Trophoblast cell (in vitro differentiated cells and primary cell): ENCODE measurements at regions not wholly inside any gene's neighbourhood (a gene's known extent, or its start where the extent isn't known, plus 50 kb on each side); places are given as distances from the start of the nearest gene placed in this dataset.

Experiments used
- DNase-seq, 2 donors: peaks; one replicate each; pipeline ENCODE4 v3.0.0-alpha.2; 2016
- H2AFZ ChIP-seq: 2 replicates; pipeline ENCODE4 v1.6.1; 2013; ENCODE audit warnings: low read length, moderate library complexity, mild to moderate bottlenecking; ENCODE audit not compliant: insufficient read depth, poor library complexity
- H2AK5ac ChIP-seq: 2 replicates; pipeline ENCODE4 v1.6.1; 2013; ENCODE audit warnings: mild to moderate bottlenecking, low read length
- H2BK120ac ChIP-seq: 2 replicates; pipeline ENCODE4 v1.6.1; 2013; ENCODE audit warnings: low read length, mild to moderate bottlenecking, moderate library complexity; ENCODE audit not compliant: insufficient read depth, poor library complexity
- H2BK12ac ChIP-seq: 2 replicates; pipeline ENCODE4 v1.6.1; 2013; ENCODE audit warnings: mild to moderate bottlenecking, low read length, moderate library complexity
- H2BK5ac ChIP-seq: 2 replicates; pipeline ENCODE4 v1.6.1; 2013; ENCODE audit warnings: low read length, low read depth, moderate library complexity, mild to moderate bottlenecking; ENCODE audit not compliant: poor library complexity
- H3K14ac ChIP-seq: 2 replicates; pipeline ENCODE4 v1.6.1; 2013; ENCODE audit warnings: mild to moderate bottlenecking, low read length
- H3K18ac ChIP-seq: 2 replicates; pipeline ENCODE4 v1.6.1; 2013; ENCODE audit warnings: mild to moderate bottlenecking, low read length
- H3K23ac ChIP-seq: 2 replicates; pipeline ENCODE4 v1.6.1; 2013; ENCODE audit warnings: low read length
- H3K27ac ChIP-seq: 2 replicates; pipeline ENCODE4 v1.5.1; 2013; ENCODE audit warnings: low read depth, mild to moderate bottlenecking, inconsistent platforms, low read length, moderate library complexity
- H3K27me3 ChIP-seq: 2 replicates; pipeline ENCODE4 v1.6.1; 2013; ENCODE audit warnings: inconsistent platforms, mild to moderate bottlenecking, low read length, moderate library complexity; ENCODE audit not compliant: insufficient read depth
- H3K36me3 ChIP-seq, 2 experiments: 1 replicate in 1 of 2; 2 replicates in 1 of 2; pipeline ENCODE4 v1.6.1; 2013; ENCODE audit warnings: low read length in 2 of 2, mild to moderate bottlenecking in 2 of 2, moderate library complexity in 1 of 2; ENCODE audit not compliant: insufficient read depth in 2 of 2, control insufficient read depth in 1 of 2
- H3K4ac ChIP-seq: 2 replicates; pipeline ENCODE4 v1.6.1; 2013; ENCODE audit warnings: low read depth, mild to moderate bottlenecking, low read length, moderate library complexity
- H3K4me1 ChIP-seq, 2 experiments: 1 replicate in 1 of 2; 2 replicates in 1 of 2; pipeline ENCODE4 v1.6.1; 2013; ENCODE audit warnings: low read length in 2 of 2, mild to moderate bottlenecking in 2 of 2, moderate library complexity in 1 of 2; ENCODE audit not compliant: insufficient read depth in 2 of 2, control insufficient read depth in 1 of 2
- H3K4me2 ChIP-seq: 2 replicates; pipeline ENCODE4 v1.6.1; 2013; ENCODE audit warnings: inconsistent platforms, mild to moderate bottlenecking, low read length, moderate library complexity
- H3K4me3 ChIP-seq: 2 replicates; pipeline ENCODE4 v1.5.1; 2013; ENCODE audit warnings: mild to moderate bottlenecking, low read depth, low read length, inconsistent platforms
- H3K79me1 ChIP-seq: one replicate; pipeline ENCODE4 v1.6.1; 2013; ENCODE audit warnings: low read length
- H3K79me2 ChIP-seq: 2 replicates; pipeline ENCODE4 v1.6.1; 2013; ENCODE audit warnings: low read length, mild to moderate bottlenecking; ENCODE audit not compliant: control insufficient read depth, insufficient read depth, poor library complexity
- H3K9ac ChIP-seq: 2 replicates; pipeline ENCODE4 v1.6.1; 2013; ENCODE audit warnings: mild to moderate bottlenecking, low read length
- H3K9me3 ChIP-seq: 2 replicates; pipeline ENCODE4 v1.6.1; 2013; ENCODE audit warnings: low read depth, mild to moderate bottlenecking, control low read depth, inconsistent platforms, low read length; ENCODE audit not compliant: insufficient read depth
- H4K12ac ChIP-seq: 2 replicates; pipeline ENCODE4 v1.6.1; 2013; ENCODE audit warnings: low read depth, mild to moderate bottlenecking, low read length, moderate library complexity
- H4K8ac ChIP-seq: 2 replicates; pipeline ENCODE4 v1.6.1; 2013; ENCODE audit warnings: low read depth, mild to moderate bottlenecking, low read length, moderate library complexity
- H4K91ac ChIP-seq: one replicate; pipeline ENCODE4 v1.6.1; 2013; ENCODE audit warnings: low read depth, mild to moderate bottlenecking, low read length, moderate library complexity
- WGBS: extraction: QIAGEN DNeasy Blood & Tissue Kit; methylation state at CpG from one replicate; pipeline ENCODE4 v1.1.7; 2013; ENCODE audit warnings: missing lambda C conversion rate; ENCODE audit not compliant: insufficient read length, insufficient coverage; ENCODE audit errors: extremely low coverage; 5-methylcytosine and 5-hydroxymethylcytosine counted together

DNA sequence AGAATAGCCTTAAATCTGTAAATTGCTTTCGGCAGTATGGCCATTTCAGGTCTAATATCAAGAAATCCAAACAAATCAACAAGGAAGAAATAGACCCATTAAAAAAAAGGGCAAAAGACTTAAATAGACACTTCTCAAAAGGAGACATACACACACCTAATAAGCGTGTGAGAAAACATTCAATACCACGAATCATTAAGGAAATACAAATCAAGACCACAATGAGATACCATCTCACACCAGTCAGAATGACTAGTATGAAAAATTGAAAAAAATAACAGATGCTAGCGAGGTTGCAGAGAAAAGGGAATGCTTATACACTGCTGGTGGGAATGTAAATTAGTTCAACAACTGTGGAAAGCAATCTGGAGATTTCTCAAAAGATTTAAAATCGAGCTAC is 243.2 kb downstream of the DSEL start:
- H3K23ac ChIP-seq: no peak overlapping the region
- H3K79me2 ChIP-seq: no peaks in the 10 kb centered on the region
- no peak overlapping the region for H3K4me2 ChIP-seq
- H3K36me3 ChIP-seq: no peaks in the 10 kb centered on the region
- H3K4me3 ChIP-seq: no peak overlapping the region
- H2BK12ac ChIP-seq: no peak overlapping the region
- no peak overlapping the region for H2AFZ ChIP-seq
- no peaks in the 10 kb centered on the region for H3K4me1 ChIP-seq
- WGBS: no CpG with 5 or more reads among the region's 5 CpGs
- no peak overlapping the region for H4K12ac ChIP-seq
- H2BK5ac ChIP-seq: no peak overlapping the region
- H4K8ac ChIP-seq: no peak overlapping the region
- H3K9me3 ChIP-seq: no peaks in the 10 kb centered on the region
- H3K27me3 ChIP-seq: no peaks in the 10 kb centered on the region
- DNase-seq: no peak
- H2BK120ac ChIP-seq: no peak overlapping the region
- H3K79me1 ChIP-seq: no peaks in the 10 kb centered on the region
- no peak overlapping the region for H2AK5ac ChIP-seq
- H4K91ac ChIP-seq: no peak overlapping the region
- H3K4ac ChIP-seq: no peak overlapping the region
- H3K9ac ChIP-seq: no peak overlapping the region
- H3K14ac ChIP-seq: no peak overlapping the region
- no peak overlapping the region for H3K27ac ChIP-seq
- no peak overlapping the region for H3K18ac ChIP-seq

DNA sequence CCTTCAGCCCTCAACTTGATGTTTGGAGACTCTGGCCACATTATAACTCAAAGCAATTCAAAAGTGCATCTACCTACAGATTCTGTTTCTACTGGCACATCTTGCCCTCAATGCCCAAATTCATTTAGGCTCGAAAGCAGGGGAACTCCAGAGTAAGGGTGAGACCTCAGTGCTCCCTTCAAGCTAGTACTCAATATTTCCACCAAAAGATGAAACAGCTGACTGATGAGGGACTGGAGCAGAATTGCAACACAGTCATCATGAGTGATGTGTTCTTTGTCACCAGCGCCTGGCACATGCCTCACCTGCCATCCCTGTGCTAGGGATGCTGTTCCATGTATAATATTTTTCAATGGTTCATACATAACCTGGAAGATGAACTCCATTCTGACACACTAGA is 247.3 kb downstream of the DSEL start:
- no peak overlapping the region for H3K27ac ChIP-seq
- no peaks in the 10 kb centered on the region for H3K79me2 ChIP-seq
- no peak overlapping the region for H2BK12ac ChIP-seq
- H3K36me3 ChIP-seq: no peaks in the 10 kb centered on the region
- H3K79me1 ChIP-seq: no peaks in the 10 kb centered on the region
- H3K14ac ChIP-seq: no peak overlapping the region
- H2BK5ac ChIP-seq: no peak overlapping the region
- H2BK120ac ChIP-seq: no peak overlapping the region
- no peak overlapping the region for H2AFZ ChIP-seq
- DNase-seq: no peak
- H3K9me3 ChIP-seq: no peaks in the 10 kb centered on the region
- H3K27me3 ChIP-seq: no peaks in the 10 kb centered on the region
- H3K4ac ChIP-seq: no peak overlapping the region
- no peak overlapping the region for H3K9ac ChIP-seq
- no peak overlapping the region for H3K23ac ChIP-seq
- H2AK5ac ChIP-seq: no peak overlapping the region
- H3K4me3 ChIP-seq: no peak overlapping the region
- no peak overlapping the region for H3K4me2 ChIP-seq
- no peak overlapping the region for H4K8ac ChIP-seq
- H4K12ac ChIP-seq: no peak overlapping the region
- no peaks in the 10 kb centered on the region for H3K4me1 ChIP-seq
- H3K18ac ChIP-seq: no peak overlapping the region
- H4K91ac ChIP-seq: no peak overlapping the region
- WGBS: no CpG with 5 or more reads among the region's 2 CpGs

DNA sequence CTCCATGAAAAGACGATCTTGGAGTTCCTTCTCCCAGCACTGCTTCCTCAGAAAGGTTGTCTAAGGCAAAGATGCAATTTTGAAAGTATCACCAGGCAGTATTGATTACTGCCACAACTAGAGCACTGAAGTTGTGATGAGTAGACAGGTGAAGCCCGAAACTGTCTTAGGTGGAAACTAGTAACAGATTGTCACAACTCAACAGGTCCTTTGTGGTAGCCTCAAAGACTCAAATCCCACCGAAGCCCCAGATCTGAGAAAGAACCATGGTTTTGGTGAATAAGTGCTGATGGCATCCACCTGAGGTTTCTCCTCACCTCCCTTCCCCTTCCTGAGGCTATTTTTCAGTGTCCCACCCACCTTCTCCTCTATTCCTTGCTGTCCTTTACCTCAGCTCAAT is 248.0 kb downstream of the DSEL start:
- DNase-seq: no peak
- Histone ChIP-seq H3K27ac (no peak overlapping the region), H3K18ac (no peak overlapping the region), H2BK12ac (no peak overlapping the region), H3K27me3 (no peaks in the 10 kb centered on the region), H3K9ac (no peak overlapping the region), H2BK5ac (no peak overlapping the region), H3K23ac (no peak overlapping the region), H3K4ac (no peak overlapping the region), H4K8ac (no peak overlapping the region), H2AFZ (no peak overlapping the region), H4K91ac (no peak overlapping the region), H4K12ac (no peak overlapping the region), H2AK5ac (no peak overlapping the region), H3K79me2 (no peaks in the 10 kb centered on the region), H3K36me3 (no peaks in the 10 kb centered on the region), H3K4me1 (no peaks in the 10 kb centered on the region), H3K14ac (no peak overlapping the region), H3K9me3 (no peaks in the 10 kb centered on the region), H3K79me1 (no peaks in the 10 kb centered on the region), H3K4me2 (no peak overlapping the region), H2BK120ac (no peak overlapping the region), H3K4me3 (no peak overlapping the region)
- WGBS: no CpG with 5 or more reads among the region's 3 CpGs

DNA sequence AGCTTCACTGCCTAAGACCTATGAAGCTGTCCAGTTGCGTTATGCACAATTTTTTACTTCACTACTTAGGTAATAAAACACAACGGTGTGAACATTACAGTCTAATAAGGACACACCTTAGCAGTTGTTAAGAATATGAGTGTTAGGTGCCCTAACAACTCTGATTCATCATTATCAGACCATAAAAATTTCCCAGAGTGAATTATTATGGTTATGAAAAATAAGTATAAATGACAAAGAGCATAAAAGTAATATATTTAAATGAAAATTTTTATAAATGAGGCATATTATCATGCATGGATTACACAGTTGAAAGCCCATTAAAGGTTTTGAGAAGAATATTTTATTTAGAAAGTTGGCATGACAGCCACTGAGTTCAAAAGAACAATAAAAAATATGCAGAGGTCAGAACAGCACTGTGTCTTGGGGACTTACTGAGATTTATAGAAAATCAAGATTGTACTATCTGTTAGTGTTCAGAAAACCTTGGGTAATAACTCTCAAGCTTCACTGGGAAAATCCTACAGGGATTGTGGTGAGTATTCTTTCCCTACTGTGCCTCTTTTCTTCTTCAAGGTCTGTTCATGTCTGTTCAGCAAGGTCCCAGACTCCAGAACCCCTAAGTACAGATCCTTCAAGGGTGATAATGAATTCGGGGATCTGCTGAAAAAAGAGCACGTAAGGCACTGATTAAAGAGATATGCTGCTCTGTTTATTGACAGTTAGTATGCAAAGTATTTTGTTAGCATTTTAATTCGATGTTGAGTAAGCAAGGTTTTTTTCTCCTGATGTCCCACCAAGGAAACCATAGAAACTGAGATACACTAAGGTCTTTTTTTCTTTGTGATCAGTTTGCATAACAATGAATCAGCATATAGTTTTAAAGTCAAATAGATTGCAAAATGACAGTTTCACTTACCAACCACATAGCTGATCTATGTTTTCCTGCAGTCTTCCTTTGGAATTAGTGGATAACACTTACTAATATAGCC is 250.0 kb downstream of the DSEL start:
- no peak overlapping the region for H2BK5ac ChIP-seq
- H3K79me1 ChIP-seq: no peaks in the 10 kb centered on the region
- no peak overlapping the region for H3K9ac ChIP-seq
- no peaks in the 10 kb centered on the region for H3K36me3 ChIP-seq
- H4K91ac ChIP-seq: no peak overlapping the region
- H3K79me2 ChIP-seq: no peaks in the 10 kb centered on the region
- H3K14ac ChIP-seq: no peak overlapping the region
- H3K4ac ChIP-seq: no peak overlapping the region
- no peaks in the 10 kb centered on the region for H3K9me3 ChIP-seq
- no peaks in the 10 kb centered on the region for H3K4me1 ChIP-seq
- no CpG with 5 or more reads among the region's 5 CpGs for WGBS
- no peak overlapping the region for H4K8ac ChIP-seq
- H3K4me2 ChIP-seq: no peak overlapping the region
- H3K23ac ChIP-seq: no peak overlapping the region
- H3K27ac ChIP-seq: no peak overlapping the region
- H3K4me3 ChIP-seq: no peak overlapping the region
- H2BK12ac ChIP-seq: no peak overlapping the region
- H2BK120ac ChIP-seq: no peak overlapping the region
- H3K18ac ChIP-seq: no peak overlapping the region
- H4K12ac ChIP-seq: no peak overlapping the region
- H2AK5ac ChIP-seq: no peak overlapping the region
- DNase-seq: peak in 1 of 2 donors; percentile 9
- H2AFZ ChIP-seq: no peak overlapping the region
- H3K27me3 ChIP-seq: no peaks in the 10 kb centered on the region
